Tibial nerve (tissue), 4 donors: ENCODE measurements at regions not wholly inside any gene's neighbourhood (a gene's known extent, or its start where the extent isn't known, plus 50 kb on each side); places are given as distances from the start of the nearest gene placed in this dataset.

Source experiments
- EP300 ChIP-seq, 2 donors: sonication (generic); formaldehyde crosslinking; IDR thresholded peaks; one replicate each; pipeline ENCODE4 v1.6.1; 2017; ENCODE audit warnings: antibody characterized with exemption in 2 of 2, mild to moderate bottlenecking in 1 of 2
- POLR2A ChIP-seq, 2 donors: fragments of 450-650 bp; IDR thresholded peaks; one replicate each; pipeline ENCODE4 v1.6.1; 2017; ENCODE audit warnings: antibody characterized with exemption in 2 of 2, mild to moderate bottlenecking in 2 of 2, moderate library complexity in 2 of 2
- TF ChIP-seq, protein P1 (sequence below), 5 experiments: fragments of 200-600 bp in 3 of 5; fragments of 450-650 bp in 2 of 5; sonication (generic) in 3 of 5; IDR thresholded peaks; one replicate each; pipeline ENCODE4 v1.5.1; 2016 to 2019; ENCODE audit warnings: antibody characterized with exemption in 5 of 5, mild to moderate bottlenecking in 3 of 5, moderate library complexity in 2 of 5

DNA sequence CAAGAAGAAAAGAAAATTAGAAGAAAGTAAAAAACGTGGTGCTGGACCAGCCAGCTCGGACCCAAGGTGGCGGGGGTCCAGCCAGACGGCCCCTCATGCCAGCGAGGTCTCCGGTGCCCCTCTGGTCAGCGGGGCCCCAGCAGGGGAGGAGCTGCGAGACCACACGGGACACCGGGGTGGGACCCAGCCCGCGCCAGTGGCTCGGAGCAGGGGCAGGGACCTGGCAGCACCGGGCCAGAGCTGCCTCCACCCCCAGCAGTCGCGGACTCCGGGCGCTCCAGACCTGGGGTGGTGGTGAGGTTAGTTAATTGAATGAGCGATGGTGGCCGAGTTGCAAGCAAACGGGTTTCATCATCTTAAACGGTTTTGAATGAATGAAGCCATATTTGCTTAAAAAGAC lies 289.9 kb upstream of the MC4R start:
- TF ChIP-seq, protein P1, sequence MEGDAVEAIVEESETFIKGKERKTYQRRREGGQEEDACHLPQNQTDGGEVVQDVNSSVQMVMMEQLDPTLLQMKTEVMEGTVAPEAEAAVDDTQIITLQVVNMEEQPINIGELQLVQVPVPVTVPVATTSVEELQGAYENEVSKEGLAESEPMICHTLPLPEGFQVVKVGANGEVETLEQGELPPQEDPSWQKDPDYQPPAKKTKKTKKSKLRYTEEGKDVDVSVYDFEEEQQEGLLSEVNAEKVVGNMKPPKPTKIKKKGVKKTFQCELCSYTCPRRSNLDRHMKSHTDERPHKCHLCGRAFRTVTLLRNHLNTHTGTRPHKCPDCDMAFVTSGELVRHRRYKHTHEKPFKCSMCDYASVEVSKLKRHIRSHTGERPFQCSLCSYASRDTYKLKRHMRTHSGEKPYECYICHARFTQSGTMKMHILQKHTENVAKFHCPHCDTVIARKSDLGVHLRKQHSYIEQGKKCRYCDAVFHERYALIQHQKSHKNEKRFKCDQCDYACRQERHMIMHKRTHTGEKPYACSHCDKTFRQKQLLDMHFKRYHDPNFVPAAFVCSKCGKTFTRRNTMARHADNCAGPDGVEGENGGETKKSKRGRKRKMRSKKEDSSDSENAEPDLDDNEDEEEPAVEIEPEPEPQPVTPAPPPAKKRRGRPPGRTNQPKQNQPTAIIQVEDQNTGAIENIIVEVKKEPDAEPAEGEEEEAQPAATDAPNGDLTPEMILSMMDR (IDR thresholded peaks at IDR 0.05): no peak
- TF ChIP-seq EP300 (IDR thresholded peaks at IDR 0.05) (no peak), POLR2A (IDR thresholded peaks at IDR 0.05) (no peak)
